ENCODE measurements at regions not wholly inside any gene's neighbourhood (a gene's known extent, or its start where the extent isn't known, plus 50 kb on each side); places are given as distances from the start of the nearest gene placed in this dataset.
"Not testable (repeated sequence)": the region's sequence is repeated elsewhere in the genome, so short reads cannot be mapped to it uniquely, and the experiment has no call there.

DNA sequence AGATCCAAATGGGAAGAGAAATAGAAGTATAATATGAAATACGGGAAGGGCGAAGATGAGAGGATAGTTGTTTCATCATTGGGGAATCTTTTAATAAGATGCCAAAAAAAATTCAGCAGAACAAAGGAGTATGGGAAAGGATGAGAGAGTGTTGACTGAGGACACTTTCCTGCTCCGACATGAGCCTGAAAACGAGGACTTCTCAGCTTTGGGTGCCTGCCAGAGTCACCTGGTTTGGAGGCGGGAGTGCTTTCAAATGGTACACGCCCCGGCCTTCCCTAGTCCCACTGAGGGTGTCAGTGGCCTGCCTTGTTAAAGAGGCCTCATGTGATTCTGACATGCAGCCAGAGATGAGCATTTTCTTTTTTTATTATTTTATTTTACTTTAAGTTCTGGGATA is 250.9 kb downstream of the ANKRD60 start:
- DNase-seq (ENCODE audit: low spot score) = no peak

DNA sequence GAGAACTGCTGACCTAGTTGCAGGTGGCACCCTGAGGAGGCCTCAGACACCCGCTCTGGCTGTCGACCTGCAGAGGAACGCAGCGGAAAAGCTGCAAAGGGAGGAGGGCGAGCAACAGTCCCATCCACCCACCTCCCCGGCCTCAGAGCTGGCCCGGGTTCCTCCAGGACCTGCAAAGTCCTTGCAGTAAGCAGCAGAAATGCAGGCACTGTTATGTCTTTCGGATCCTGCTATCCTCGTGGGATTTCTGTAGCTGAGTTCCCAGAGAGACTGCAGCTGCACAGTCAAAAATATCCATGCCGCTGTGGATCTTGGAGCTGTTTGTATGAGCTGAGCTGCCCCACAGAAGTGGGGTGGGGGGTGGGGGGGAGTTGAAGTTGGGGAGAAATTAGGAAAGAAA is 251.3 kb downstream of the ANKRD60 start:
- DNase-seq (ENCODE audit: low spot score) = peak; percentile 51

DNA sequence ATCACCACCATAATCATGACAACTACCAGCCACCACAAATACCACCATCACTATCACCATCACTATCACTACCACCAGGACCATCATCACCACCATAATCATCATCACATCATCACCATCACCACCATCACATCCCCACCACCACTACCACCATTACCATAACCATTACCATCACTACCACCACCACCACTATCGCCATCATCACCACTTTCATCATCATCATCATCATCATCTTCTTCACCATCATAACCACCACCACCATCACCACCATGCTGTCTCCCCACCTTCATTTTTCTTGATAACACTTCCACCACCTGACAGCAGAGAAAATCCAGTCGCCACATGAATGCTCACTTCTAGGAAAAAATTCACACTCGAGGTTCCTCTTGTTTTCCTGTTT is 253.6 kb downstream of the ANKRD60 start:
- no peak for DNase-seq (ENCODE audit: low spot score)

DNA sequence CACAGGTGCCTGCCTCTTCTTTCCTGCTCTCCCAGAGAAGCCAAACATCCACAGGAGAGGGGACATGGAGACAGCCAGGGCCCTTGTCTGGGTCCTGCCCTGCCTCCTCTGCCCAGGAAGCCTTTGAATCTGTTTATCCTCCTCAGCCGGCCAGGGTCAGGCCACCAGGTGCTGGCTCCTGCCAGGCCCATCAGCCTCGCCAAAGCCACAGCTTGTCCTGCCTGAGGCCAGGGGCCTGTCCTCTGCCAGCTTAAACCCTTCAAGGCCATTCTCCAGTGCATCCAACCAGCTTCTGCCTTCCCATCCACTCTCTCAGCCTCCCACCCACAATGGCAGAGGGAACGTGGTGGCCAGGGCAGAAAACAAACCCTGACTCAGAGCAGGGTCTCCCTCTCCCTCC is 254.6 kb downstream of the ANKRD60 start:
- DNase-seq (ENCODE audit: low spot score) = no peak

DNA sequence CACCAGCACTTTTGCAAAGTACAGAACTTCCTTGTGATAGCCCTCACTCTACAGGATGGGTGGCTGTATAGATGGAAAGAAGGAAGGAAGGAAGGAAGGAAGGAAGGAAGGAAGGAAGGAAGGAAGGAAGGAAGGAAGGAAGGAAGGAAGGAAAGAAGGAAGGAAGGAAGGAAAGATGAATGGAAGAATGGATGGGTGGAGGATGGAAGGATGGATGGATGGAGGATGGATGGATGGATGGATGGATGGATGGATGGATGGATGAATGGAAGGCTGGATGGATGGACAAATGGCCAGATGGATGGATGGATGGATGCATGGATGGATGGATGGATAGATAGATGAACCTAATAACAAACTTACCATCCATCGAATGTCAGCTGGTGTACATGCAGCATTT is 256.9 kb downstream of the ANKRD60 start:
- not testable (repeated sequence) for DNase-seq (ENCODE audit: low spot score)

DNA sequence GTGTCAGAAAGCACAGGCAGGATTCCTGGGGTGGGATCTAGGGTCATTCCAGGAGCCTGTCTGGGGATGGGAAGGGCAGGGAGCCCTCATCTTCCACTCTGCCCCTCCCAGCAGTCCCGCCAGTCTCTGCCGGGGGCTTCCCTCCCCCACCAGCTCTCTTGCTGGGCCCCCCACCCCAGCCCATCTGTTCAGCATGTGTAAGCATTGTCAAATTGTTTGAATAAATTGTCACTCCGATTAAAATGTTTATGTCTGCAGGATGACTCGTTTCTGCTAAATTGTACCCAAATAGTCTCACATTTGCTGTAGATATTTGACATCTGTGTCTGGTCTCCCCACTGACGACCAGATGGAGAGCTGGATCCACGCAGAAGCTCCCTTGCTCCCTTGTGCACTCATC is 257.6 kb downstream of the ANKRD60 start:
- no peak for DNase-seq (ENCODE audit: low spot score)

DNA sequence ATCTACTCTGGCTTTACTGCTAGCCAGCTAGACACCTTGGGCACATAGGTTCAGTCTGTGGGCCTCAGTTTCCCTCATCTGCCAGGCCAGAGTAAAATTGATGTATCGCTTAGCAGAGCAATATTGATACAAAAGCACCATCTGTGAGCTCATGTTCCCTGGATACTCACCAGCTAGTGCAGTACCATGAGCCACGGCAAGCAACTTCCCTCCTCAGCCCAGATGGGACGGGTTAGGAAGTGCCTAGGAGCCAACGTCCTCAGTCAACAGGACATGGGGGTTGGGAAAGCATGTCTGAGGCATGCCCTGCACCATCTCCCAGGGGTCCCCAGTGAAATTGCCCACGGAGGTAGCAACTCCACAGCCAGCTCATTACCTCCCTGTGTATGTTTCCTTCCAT is 258.3 kb downstream of the ANKRD60 start:
- DNase-seq (ENCODE audit: low spot score) = no peak

DNA sequence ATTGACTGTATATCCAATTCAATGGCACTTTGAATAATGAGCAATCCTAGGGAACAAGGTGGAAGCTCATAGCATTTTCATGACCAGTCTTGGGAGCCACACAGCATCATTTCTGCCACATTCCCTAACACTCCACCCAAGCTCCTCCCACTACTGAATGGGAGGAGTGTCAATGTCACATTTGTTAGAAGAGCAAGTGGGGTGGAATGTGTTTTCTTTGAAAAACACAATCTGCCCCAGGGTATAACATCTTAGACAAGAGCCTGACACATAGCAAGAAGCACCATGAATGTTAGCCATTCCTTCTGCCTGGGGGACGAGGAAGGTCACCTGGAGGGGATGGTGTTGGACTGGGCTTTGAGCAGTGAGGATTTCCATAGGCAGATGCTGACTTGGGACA is 258.3 kb upstream of the PMEPA1 start:
- DNase-seq (ENCODE audit: low spot score) = no peak

DNA sequence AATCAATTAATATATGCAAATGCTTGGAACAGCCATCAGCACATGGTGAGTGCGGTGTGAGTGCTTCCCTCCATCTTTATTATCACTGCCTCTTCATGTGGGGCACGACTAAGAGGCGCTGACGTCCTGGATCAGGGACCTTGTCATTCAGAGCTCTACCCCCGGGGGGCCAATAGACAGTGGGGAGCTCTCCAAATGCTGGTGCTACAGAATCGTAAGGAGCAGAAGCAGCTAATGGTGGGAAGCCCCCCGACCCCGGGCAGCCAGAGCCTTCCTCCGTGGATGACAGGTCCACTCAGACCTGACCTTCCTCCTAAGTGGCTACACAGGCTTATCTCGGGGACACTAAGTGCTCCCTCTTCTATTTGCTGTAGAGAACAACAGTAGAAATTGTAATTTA is 257.5 kb upstream of the PMEPA1 start:
- no peak for DNase-seq (ENCODE audit: low spot score)

DNA sequence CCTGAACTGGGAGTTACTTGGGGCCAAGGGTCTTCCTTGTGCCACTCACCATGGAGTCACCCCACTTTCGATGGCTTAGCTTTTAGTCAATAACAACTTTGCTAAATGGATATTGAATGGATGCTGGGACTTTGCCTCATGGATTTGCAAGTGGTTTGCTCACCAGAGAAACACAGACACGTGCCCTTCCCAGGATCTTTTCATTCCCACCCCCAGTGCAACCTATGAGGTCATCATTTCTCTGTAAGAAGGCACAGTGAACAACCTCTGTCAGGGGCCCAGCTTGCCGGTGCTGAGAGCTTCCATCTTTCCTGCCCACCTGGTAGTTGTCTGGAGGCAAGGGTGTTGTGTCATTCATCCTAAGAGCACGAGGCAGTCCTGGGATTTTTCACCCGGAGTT is 256.8 kb upstream of the PMEPA1 start:
- no peak for DNase-seq (ENCODE audit: low spot score)

DNA sequence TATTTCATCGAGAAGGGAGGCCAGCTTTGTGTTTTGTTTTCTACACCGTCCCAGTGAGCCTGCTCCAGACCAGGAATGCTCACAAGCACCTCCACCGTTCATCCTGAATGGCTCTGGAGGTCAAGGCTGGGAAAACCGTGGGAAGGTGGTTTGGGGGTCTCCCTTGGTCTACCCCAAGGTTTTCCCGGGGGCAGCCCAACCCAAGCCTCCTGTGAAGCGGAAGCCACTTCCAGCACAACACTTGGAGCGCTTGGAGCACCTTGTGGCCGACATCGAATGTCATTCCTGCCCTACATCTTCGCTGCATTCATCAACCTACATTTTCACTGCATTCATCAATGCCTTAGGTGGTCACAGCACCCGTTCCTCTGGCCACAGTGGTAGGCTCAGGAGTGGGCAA is 255.6 kb upstream of the PMEPA1 start:
- no peak for DNase-seq (ENCODE audit: low spot score)

DNA sequence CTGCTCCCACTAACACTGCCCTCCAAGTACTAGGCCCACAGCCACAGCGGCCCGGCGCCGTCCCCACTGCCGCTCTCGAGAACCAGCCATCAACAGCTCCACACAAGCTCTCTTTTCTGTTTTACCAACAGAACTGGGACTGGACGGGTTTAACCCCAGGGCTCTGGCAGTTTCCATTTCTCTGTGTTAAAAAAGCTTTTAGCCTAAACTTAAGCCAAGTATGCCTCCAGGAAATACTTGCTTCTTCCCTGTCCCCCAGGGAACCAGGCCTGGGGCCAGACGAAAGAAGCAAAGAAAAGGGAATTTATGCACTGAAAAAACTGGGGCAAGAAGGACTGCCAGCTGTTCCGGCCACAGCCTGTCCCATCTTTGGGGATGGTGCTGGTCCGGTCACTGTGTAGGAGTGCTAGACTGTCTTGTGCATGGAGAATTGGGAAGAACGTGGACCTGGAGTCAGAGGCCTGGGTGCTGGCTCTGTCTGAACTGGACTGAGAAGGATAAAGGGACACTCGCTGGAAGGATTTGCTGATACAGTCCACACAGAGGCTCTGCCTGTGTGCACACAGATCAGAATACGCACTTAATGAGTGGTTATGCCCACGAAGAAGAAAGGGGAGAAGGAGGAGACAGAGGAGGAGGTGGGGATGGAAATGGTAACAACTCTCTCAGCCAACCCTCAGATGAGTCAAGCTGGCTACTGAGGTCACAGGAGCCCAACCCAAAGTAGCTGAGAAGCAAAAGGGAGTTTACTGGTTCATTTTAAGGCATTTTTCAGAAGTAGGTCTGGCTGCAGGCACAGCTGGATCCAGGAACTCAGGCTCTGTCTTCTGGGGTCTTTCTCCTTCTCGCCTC is 254.4 kb upstream of the PMEPA1 start:
- DNase-seq (ENCODE audit: low spot score) = no peak

DNA sequence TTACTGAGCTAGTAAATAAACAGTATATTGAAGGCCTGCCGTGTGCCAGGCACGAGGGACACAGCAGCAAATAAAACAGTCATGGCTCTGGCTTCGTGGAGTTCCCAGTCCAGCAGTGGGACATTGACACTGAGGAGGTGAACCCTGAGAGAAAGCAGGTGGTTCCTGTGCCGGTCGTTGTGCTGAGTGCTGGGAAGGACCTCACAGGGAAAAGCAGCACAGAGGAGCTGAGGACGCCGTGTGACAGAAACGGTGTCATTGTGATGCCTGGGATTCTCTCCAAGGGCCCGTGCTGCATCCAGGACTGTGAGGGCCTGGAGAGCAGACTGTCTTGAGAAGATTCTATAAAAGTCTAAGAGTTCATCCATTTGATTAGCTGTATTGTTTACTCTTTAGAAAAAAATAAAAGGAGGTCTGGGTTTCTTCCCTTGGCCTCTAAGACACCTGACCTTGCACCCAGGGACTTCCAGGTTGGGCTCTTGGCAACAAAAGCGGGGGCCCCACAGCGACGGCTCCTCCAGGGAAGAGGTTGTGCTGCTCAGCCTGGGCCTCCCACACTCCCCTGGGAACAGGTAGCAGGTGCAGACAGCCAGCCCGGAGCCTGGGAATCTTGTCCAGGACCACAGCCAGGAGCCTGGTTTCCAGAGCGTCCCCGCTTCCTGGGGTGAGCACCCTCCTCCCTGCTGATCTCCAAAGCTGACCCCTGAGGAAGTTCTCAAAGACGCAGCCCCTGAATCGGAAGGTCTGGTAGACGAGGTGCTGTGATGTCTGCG is 251.2 kb upstream of the PMEPA1 start:
- DNase-seq (ENCODE audit: low spot score) = no peak

DNA sequence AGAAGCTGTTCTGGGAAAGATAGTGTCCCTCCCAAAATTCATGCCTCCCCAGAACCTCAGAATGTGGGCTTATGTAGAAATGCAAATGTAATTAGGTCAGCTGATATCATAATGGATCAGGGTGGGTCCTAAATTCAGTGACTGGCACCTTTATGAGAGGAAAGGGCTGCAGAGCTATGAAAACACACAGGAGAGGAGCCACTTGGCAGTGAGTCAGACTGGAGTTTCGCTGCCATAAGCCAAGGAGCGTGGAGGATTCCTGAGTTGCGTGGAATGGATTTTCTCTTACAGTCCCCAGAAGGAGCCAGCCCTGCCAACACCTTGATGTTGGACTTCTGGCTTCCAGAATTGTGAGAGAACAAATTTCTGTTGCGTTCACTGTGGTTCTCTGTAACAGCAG is 249.8 kb upstream of the PMEPA1 start:
- no peak for DNase-seq (ENCODE audit: low spot score)

DNA sequence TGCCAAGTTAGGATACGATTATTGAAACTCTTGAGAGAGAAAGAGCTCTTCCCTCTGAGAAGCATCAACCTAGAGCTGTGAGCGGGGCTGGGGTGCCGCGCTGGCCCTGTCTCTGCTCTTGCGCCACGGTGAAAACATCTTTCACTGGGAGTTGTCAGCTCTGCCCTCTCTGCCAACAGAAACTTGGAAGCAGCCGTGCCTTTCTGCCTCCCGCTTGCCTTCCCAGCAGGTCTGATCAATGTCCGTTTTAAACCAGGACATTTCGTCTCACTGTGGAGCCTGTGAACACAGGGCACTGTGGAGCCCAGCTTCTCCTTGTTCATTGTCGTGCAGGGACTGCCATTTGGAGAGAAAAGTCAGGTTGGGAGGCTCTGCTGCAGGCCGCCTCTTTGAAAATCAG is 249.2 kb upstream of the PMEPA1 start:
- no peak for DNase-seq (ENCODE audit: low spot score)

DNA sequence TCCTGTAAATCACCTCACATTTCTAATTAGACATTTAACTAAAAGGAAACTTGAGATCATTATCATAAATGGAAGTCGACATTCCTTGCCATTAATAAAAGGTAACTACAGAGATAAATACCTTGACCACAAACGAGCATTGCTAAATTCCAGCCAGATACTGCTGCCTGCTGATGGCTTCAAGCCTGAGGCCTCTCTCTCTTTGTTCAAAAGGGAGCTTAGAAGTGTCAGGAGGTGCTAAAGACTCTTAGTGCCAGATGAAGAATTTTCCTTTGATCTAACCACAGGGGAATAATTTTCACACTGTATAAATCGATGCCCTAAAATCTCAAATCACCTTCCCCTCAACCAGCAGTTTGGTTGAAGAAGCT is 248.2 kb upstream of the PMEPA1 start:
- DNase-seq (ENCODE audit: low spot score) = no peak

DNA sequence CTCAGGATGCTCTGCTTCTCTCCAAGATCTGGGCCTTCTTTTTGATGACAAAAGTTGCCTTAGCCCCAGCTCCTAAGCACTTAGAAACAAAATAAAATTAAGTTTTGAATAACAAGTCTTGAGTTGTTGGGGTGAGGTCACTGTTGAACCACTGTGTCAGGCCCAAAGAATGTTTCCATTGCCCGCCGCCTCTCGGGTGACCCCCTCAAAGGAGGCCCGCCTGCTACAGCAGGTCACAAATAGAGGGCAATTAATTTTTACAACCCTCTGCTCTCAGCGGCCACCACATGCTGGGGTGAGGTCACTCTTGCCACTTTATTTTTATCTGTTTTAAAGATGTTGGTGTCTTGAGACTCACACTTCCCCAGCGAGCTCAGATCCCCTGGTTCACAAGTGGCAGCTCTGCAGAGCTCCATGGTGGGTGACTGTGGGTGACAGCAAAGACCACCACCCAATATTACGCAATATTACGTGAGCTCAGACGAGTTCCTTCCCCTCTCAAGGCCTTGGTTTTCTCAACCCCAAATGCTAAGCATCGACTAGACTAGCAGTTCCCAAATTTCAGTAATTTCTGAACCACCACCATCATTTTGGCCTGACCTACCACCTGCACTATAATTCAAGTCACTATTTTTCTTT is 247.7 kb upstream of the PMEPA1 start:
- DNase-seq (ENCODE audit: low spot score) = no peak

DNA sequence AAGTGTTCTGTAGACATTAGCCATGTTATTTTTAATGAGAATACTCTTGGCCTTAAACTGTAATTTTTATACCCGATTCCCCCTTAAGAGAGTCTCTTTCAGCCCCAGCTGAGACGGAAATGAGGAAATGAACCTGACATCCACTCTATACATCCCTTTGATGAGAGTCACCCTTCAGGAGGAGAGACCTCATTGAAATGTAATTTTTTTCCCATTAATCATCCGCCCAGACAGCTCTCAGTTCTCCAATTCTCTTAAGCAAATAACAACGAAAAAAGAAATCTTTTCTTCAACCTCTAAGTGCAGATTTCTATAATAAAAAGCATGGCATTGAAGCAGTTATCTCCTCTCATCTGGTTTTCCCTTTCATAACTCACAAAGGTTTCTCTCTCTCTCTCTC is 243.8 kb upstream of the PMEPA1 start:
- no peak for DNase-seq (ENCODE audit: low spot score)

DNA sequence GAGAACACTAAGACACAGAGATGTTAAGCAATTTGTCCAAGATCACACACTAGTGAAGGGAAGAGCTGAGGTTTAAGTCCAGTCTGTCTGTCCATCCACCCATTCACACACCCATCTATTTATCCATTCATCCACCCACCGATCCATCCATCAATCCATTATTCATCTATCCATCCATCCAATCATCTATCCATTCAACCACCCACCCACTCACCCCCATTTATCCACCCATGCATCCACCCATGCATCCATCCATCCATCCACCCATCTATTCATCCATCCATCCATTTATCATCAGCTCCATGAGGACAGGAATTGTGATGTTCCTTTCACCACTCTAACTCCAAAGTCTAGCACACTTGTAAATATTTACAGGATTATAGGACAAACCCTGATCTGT is 242.3 kb upstream of the PMEPA1 start:
- DNase-seq (ENCODE audit: low spot score) = no peak

DNA sequence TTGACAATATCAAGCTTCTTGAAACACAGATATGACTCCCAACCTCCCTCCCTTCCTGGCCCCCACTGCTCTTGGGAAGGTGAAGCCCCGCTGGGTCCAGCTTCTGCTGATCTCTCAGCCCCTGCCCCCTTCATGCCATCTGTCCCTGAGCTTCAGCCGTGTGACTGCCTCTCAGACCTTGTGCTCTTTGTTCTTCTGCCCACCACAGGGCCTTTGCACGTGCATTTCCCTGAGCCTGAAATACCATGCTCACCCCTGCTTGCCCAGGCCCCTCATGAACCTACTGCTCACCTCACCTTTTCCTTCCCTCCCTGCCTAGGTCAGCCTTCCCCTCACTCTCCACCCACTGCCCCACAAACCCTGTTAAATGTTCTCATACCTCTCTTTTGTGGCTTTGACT is 241.7 kb upstream of the PMEPA1 start:
- no peak for DNase-seq (ENCODE audit: low spot score)

DNA sequence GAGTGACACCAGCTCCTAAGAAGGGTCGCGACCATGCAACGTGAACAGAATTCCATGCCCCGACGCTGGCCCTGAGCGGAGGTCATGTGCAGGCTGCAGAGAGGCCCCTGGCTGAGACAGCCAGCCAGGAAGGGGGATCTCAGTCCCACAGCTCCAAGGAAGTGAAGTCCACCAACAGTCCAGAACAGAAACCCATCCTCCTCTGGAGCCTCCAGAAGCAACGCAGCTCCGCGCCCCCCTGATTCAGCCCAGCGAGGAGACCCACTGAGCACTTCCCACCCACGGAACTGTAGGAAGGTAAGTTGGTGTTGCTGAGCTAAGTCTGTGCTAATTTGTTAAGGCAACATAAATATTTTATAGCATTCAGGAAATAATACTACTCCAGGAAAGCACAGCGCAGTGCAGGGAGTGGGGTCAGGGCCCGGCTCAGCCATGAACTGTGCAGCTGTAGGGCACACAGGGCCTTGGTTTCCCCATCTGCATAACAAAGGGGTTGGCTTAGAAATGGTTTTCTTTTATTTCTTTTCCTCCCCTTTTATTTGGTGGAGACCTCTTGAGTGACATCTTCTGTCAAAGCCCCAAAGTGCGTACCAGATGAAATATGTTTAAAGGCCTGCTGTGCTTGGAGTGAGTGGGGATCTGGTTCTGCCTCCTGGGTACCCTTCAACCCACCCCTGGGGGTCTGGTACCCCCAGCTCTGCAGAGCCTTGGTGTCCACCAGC is 241.1 kb upstream of the PMEPA1 start:
- no peak for DNase-seq (ENCODE audit: low spot score)

Measured in mesenteric fat pad (tissue), 1 donor.